ENCODE measurements at regions not wholly inside any gene's neighbourhood (a gene's known extent, or its start where the extent isn't known, plus 50 kb on each side); places are given as distances from the start of the nearest gene placed in this dataset.

- Mint-ChIP-seq H3K4me3 (no peak overlapping the region), H3K9me3 (no peaks in the 10 kb centered on the region), H3K27ac (ENCODE audit: unreplicated experiment) (no peak overlapping the region), H3K36me3 (ENCODE audit: low read depth) (no peaks in the 10 kb centered on the region), H3K4me1 (peaks cover 4% of the 10 kb centered on the region), H3K27me3 (ENCODE audit: low read depth) (no peaks in the 10 kb centered on the region)
- no peak for DNase-seq (ENCODE audit: low read depth, low spot score)
- no peak for TF ChIP-seq CTCF (conservative IDR thresholded peaks at IDR 0.05)
Measured at GRCh38 chr21:35352066-35352770, 303.1 kb upstream of the RUNX1 start.

- no peaks in the 10 kb centered on the region for H3K9me3 Mint-ChIP-seq
- no peaks in the 10 kb centered on the region for H3K36me3 Mint-ChIP-seq (ENCODE audit: low read depth)
- H3K27ac Mint-ChIP-seq (ENCODE audit: unreplicated experiment), result no peak overlapping the region
- peaks cover 4% of the 10 kb centered on the region for H3K4me1 Mint-ChIP-seq
- TF ChIP-seq CTCF (conservative IDR thresholded peaks at IDR 0.05), result no peak
- H3K27me3 Mint-ChIP-seq (ENCODE audit: low read depth), result no peaks in the 10 kb centered on the region
- DNase-seq (ENCODE audit: low read depth, low spot score), result no peak
- H3K4me3 Mint-ChIP-seq, result no peak overlapping the region
Measured at GRCh38 chr21:35351434-35351833, 302.3 kb upstream of the RUNX1 start.

GRCh38 chr21:35350965-35351364, 301.9 kb upstream of the RUNX1 start:
- no peak for TF ChIP-seq CTCF (conservative IDR thresholded peaks at IDR 0.05)
- no peak for DNase-seq (ENCODE audit: low read depth, low spot score)
- H3K36me3 Mint-ChIP-seq (ENCODE audit: low read depth), result no peaks in the 10 kb centered on the region
- H3K4me3 Mint-ChIP-seq, result no peak overlapping the region
- H3K27me3 Mint-ChIP-seq (ENCODE audit: low read depth), result no peaks in the 10 kb centered on the region
- peaks cover 4% of the 10 kb centered on the region for H3K4me1 Mint-ChIP-seq
- no peaks in the 10 kb centered on the region for H3K9me3 Mint-ChIP-seq
- no peak overlapping the region for H3K27ac Mint-ChIP-seq (ENCODE audit: unreplicated experiment)

GRCh38 chr21:35349376-35350080, 300.4 kb upstream of the RUNX1 start:
- peaks cover 4% of the 10 kb centered on the region for H3K4me1 Mint-ChIP-seq
- no peaks in the 10 kb centered on the region for H3K27me3 Mint-ChIP-seq (ENCODE audit: low read depth)
- H3K36me3 Mint-ChIP-seq (ENCODE audit: low read depth), result no peaks in the 10 kb centered on the region
- H3K27ac Mint-ChIP-seq (ENCODE audit: unreplicated experiment), result peak overlapping the region; percentile 55
- H3K4me3 Mint-ChIP-seq, result no peak overlapping the region
- no peaks in the 10 kb centered on the region for H3K9me3 Mint-ChIP-seq
- no peak for DNase-seq (ENCODE audit: low read depth, low spot score)
- no peak for TF ChIP-seq CTCF (conservative IDR thresholded peaks at IDR 0.05)

- no peaks in the 10 kb centered on the region for H3K36me3 Mint-ChIP-seq (ENCODE audit: low read depth)
- TF ChIP-seq CTCF (conservative IDR thresholded peaks at IDR 0.05), result no peak
- no peak overlapping the region for H3K27ac Mint-ChIP-seq (ENCODE audit: unreplicated experiment)
- H3K4me1 Mint-ChIP-seq, result peaks cover 4% of the 10 kb centered on the region
- no peak overlapping the region for H3K4me3 Mint-ChIP-seq
- no peaks in the 10 kb centered on the region for H3K27me3 Mint-ChIP-seq (ENCODE audit: low read depth)
- H3K9me3 Mint-ChIP-seq, result no peaks in the 10 kb centered on the region
- no peak for DNase-seq (ENCODE audit: low read depth, low spot score)
Measured at GRCh38 chr21:35348686-35349085, 299.6 kb upstream of the RUNX1 start.
